Neutrophil (primary cell): ENCODE measurements at regions not wholly inside any gene's neighbourhood (a gene's known extent, or its start where the extent isn't known, plus 50 kb on each side); places are given as distances from the start of the nearest gene placed in this dataset.

Experiments used
- H3K27ac ChIP-seq: fragments of 200-600 bp; sonication (generic); 2 replicates; pipeline ENCODE4 v1.5.1; 2016; ENCODE audit warnings: mild to moderate bottlenecking, moderate library complexity
- H3K27me3 ChIP-seq: fragments of 200-600 bp; sonication (generic); 2 replicates; pipeline ENCODE4 v1.6.0; 2016; ENCODE audit warnings: mild to moderate bottlenecking
- H3K36me3 ChIP-seq: fragments of 200-600 bp; sonication (generic); 2 replicates; pipeline ENCODE4 v1.5.1; 2017
- H3K4me1 ChIP-seq, 2 experiments: fragments of 200-600 bp in 1 of 2; sonication (generic) in 1 of 2; 1 replicate in 1 of 2; 2 replicates in 1 of 2; pipeline versions ENCODE4 v1.5.1 to v1.6.1; 2013 to 2016; ENCODE audit warnings: low read depth in 1 of 2, low read length in 1 of 2, mild to moderate bottlenecking in 1 of 2, moderate library complexity in 1 of 2; ENCODE audit not compliant: control insufficient read depth in 1 of 2, insufficient read depth in 1 of 2
- H3K4me3 ChIP-seq, 2 experiments: fragments of 200-600 bp in 1 of 2; sonication (generic) in 1 of 2; 1 replicate in 1 of 2; 2 replicates in 1 of 2; pipeline ENCODE4 v1.5.1; 2013 to 2016; ENCODE audit warnings: low read depth in 1 of 2, low read length in 1 of 2, mild to moderate bottlenecking in 1 of 2, moderate library complexity in 1 of 2
- H3K9me3 ChIP-seq: fragments of 200-600 bp; sonication (generic); 2 replicates; pipeline ENCODE4 v1.5.1; 2016
- CTCF ChIP-seq: fragments of 200-600 bp; sonication (generic); IDR thresholded peaks from 2 replicates; pipeline ENCODE4 v1.5.1; 2016; ENCODE audit warnings: antibody characterized with exemption

GRCh38 chr15:67944010-67944641, 104.3 kb upstream of the RNU6-1 start:
- H3K4me1 ChIP-seq = peaks cover 0 to 5% of the 10 kb centered on the region in 2 experiments
- no peak overlapping the region for H3K4me3 ChIP-seq
- H3K9me3 ChIP-seq = no peaks in the 10 kb centered on the region
- no peaks in the 10 kb centered on the region for H3K36me3 ChIP-seq
- TF ChIP-seq CTCF = no peak
- no peaks in the 10 kb centered on the region for H3K27me3 ChIP-seq
- H3K27ac ChIP-seq = no peak overlapping the region

- Histone ChIP-seq H3K4me3 (no peak overlapping the region), H3K27ac (no peak overlapping the region), H3K36me3 (no peaks in the 10 kb centered on the region), H3K27me3 (no peaks in the 10 kb centered on the region), H3K4me1 (peaks cover 0 to 5% of the 10 kb centered on the region in 2 experiments), H3K9me3 (no peaks in the 10 kb centered on the region)
- no peak for TF ChIP-seq CTCF
These were observed 105.3 kb upstream of the RNU6-1 start for GRCh38 chr15:67945131-67945530.

- Histone ChIP-seq H3K27me3 (no peaks in the 10 kb centered on the region), H3K27ac (no peak overlapping the region), H3K4me1 (peaks cover 0 to 5% of the 10 kb centered on the region in 2 experiments), H3K36me3 (no peaks in the 10 kb centered on the region), H3K9me3 (no peaks in the 10 kb centered on the region), H3K4me3 (no peak overlapping the region)
- TF ChIP-seq CTCF = no peak
These were observed 106.3 kb upstream of the RNU6-1 start for GRCh38 chr15:67945951-67946700.

GRCh38 chr15:67946701-67947100, 106.9 kb upstream of the RNU6-1 start:
- H3K27me3 ChIP-seq = no peaks in the 10 kb centered on the region
- H3K4me1 ChIP-seq = peaks cover 0 to 5% of the 10 kb centered on the region in 2 experiments
- no peak for TF ChIP-seq CTCF
- no peak overlapping the region for H3K27ac ChIP-seq
- H3K4me3 ChIP-seq = no peak overlapping the region
- H3K9me3 ChIP-seq = no peaks in the 10 kb centered on the region
- H3K36me3 ChIP-seq = no peaks in the 10 kb centered on the region

GRCh38 chr15:67947254-67948039, 106.7 kb upstream of the PIAS1 start:
- H3K9me3 ChIP-seq = no peaks in the 10 kb centered on the region
- no peak for TF ChIP-seq CTCF
- H3K27ac ChIP-seq = no peak overlapping the region
- no peaks in the 10 kb centered on the region for H3K36me3 ChIP-seq
- H3K27me3 ChIP-seq = no peaks in the 10 kb centered on the region
- H3K4me1 ChIP-seq = peaks cover 0 to 5% of the 10 kb centered on the region in 2 experiments
- H3K4me3 ChIP-seq = no peak overlapping the region
